ENCODE measurements at regions not wholly inside any gene's neighbourhood (a gene's known extent, or its start where the extent isn't known, plus 50 kb on each side); places are given as distances from the start of the nearest gene placed in this dataset.
"Not testable (repeated sequence)": the region's sequence is repeated elsewhere in the genome, so short reads cannot be mapped to it uniquely, and the experiment has no call there.

DNA sequence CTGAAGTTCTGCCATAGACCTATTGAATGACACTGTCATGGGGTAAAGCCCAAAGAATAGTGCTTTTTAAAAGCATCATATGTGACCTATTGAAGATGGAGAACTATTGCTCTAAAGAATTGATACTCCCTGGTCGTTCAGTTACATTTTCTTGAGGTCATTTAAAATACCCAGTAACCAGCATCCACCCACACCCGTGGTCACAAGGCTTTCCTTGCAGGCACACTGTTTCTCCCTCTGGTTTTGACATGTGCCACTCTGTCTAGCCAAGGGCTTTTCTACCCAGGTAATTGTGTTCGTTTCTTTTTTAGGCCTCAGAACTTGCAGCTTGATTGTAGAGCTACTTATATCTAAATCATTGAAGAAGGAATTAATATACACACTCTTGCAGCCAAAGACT lies 68.3 kb upstream of the LYZL2 start:
- no peak for DNase-seq (ENCODE audit: low read depth)

DNA sequence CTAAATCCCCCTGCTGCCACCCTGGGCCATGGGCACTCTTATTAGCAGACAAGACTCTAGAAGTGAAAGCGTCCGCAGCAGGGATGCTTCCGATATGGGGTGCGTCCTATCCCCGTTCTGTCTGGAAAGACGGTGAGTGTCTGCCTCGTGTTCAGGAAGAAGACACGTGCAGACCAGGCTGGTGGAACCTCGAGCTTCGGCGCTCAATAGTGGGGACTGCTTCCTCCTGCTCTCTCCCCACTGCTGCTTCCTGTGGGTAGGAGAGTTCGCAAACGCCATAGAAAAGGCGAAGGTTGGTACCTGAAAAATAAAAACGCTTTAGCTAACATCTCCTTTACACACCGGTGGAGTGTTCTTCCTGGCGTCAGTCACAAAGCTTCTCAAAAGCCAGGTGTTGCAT lies 67.7 kb upstream of the LYZL2 start:
- DNase-seq (ENCODE audit: low read depth) = not testable (repeated sequence)

DNA sequence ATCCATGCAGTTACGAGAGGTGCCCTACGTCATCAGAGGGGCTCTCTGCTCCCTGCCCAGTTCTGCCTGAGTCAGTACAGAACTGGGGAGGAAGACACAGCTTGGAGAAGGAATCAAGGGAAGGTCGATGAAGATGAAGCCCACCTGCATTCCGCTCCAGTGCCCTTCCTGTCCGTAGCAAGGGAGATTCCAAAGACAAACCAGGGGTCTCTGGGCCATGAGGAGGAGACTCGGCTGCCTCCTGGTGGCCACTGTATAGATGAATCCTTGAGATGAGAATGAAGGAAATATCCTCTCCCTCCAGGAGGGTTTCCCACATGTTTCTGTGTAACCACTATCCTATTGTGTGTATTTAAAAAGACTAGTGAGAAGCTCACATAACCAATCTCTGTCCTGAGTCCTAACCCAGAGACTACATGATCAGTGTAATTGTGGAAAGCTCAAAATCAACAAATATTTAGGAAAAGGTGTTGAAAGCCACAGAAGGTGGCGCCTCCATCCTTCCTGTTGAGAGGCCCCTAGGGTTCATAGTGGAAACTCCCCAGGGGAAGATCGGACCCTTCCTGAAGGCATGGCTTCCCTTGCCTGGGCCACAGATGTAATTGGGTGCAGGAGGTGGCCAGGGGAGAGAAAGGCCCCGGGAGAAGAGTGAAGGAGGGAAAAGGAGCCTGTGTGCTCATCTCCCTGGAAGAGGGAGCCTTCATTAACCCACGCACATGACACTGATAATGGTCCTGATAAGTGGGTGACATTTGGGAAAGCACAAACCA lies 67.0 kb upstream of the LYZL2 start:
- not testable (repeated sequence) for DNase-seq (ENCODE audit: low read depth)

DNA sequence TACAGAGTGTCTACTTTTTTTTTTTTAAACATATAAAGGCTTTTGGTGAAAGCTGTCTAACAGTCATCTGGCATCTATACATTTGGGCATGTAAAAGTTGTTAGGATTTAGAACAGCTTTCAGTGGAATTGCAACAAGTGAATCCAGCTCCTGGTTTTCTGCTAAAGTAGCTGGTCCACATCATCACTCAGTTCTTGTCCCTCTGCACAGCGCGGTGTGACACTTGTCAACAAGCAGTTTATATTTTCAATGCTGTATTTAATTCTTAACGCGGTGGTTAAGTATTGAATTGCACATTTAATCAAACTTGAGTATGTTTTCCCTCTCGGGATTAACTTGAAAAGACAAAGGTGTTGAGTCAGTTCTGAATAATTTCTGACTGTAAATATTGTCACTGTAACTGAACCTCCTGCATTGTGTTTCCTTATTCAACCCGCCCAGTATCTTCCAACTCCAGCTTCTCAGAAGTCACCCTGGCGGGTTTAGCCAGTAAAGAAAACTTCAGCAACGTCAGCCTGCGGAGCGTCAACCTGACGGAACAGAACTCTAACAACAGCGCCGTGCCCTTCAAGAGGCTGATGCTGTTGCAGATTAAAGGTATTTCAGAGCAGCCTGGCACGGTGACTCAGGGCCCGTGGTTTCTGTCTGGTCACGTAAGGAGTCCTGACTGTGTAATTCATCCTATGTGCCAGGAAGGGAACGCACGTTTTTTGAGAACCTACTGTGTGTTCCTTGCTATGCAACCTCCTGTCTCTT lies 66.1 kb upstream of the LYZL2 start:
- DNase-seq (ENCODE audit: low read depth) = peak; percentile 57

DNA sequence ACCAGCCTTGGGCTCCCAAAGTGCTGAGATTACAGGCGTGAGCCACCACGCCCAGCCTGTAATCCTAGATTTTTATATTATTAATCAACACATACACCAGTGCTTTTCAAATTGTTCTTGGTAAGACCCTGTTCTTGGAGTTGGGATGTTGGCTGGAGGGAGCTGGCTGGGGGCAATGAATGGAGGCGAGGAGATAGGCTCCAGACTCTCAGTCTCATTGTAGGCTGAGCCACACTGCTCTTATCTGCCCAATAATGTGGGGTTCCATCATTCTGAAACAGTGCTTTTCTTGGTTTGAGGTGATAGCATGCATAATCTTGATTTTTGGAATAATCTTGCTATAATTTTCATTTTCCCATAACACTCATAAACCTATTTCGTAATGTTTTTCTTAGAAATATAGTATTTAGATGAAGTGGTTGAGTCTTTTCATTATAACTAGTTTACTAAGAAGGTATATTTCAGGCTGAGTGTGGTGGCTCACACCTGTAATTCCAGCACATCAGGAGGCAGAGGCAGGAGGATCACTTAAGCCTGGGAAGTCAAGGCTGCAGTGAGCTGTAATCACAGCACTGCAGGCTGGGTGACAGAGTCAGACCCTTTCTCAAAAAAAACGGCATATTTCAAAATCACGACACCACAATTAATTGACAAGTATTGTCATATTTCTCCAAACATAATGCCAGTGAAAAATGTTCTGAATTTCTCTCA lies 65.1 kb upstream of the LYZL2 start:
- DNase-seq (ENCODE audit: low read depth) = no peak

DNA sequence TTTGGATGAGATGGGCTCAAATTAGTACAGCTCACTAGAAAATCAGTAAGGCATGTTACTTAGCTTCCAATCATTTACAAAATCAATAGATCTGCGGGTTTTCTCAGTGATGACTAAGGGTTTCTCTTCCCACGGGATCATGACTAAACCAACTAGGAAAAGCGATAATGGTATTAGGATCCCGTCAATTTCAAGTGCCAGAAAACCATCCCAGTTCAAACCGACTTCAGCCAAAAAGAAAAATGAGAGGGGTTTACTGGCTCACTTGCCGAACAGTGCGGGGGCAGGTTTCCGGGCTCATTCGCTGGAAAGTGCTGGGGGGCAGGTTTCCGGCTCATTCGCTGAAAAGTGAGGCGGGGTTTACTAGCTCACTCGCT lies 62.1 kb upstream of the LYZL2 start:
- no peak for DNase-seq (ENCODE audit: low read depth)

DNA sequence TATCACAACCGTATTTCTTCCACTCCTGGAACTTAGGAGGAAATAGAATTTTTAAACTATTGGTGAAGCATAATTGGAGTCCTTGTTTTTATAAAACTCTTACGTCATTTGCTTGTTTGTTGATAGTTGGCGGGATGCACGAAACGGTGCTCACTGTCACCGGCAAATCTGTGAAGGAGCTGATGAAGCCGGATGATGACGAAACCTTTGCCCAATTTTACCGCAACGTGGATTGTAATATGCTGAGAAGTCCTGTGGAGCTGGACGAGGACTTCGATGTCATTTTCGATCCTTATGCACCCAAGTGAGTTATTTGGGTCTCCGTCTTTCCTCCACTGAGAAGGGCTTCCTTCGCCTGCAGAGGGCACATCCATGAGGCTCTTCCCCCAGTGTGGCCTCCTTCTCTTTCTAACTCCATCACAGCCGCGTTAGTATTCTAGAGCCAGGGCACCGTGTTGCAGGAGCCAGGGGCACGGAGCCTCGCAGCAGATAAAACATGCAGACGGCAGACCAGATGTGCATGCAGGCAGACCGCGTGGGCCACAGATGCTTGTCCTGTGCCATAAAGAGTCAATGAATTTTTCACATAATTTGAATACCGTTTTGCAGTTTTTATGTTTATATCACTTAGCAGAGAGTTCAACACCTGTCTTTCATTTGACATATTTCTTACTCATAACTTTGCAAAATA lies 61.5 kb upstream of the LYZL2 start:
- DNase-seq (ENCODE audit: low read depth) = not testable (repeated sequence)

DNA sequence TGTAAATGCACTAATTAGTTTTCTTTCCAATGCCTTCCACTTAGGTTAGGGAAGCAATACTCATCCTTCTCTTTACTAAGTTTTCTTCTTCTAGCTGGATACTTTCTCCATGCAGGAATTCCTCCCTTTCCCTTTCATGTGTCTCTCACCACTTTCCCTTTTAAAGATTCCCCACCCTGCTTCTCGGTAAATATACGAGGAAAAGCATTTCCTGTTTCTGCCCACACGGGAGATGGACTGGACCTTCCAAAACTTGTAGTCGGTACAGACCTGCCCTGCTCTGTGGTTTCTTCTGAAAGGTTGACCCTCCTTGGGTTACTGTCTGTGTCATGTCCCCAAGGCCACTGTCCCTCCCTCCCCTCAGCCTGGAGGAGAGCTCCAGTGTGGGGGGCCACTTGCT lies 58.9 kb upstream of the LYZL2 start:
- DNase-seq (ENCODE audit: low read depth) = no peak

DNA sequence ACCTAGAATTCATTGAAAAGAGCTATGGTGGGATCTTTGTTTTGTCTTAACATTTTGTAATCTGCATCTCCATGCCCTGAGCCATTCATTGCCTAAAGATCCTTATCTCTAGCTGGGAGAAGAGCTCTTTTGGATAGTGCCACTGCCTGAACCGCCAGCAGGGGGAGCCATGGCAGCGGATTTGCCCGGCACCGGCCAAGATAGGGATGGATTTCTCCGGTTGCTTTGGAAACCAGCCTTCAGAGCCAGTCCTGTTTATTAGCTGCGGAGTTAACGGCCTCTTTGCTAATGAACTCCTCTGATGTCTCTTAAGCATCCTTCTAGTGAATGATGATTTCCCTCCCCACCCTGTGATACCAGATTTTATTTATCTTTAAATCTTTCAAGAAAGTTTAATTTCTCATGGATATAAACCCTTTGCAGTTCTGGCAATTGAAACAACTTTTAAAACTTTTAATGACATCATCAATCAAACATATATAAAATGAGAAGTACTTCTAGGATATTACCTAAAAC lies 58.2 kb upstream of the LYZL2 start:
- DNase-seq (ENCODE audit: low read depth) = peak; percentile 42

DNA sequence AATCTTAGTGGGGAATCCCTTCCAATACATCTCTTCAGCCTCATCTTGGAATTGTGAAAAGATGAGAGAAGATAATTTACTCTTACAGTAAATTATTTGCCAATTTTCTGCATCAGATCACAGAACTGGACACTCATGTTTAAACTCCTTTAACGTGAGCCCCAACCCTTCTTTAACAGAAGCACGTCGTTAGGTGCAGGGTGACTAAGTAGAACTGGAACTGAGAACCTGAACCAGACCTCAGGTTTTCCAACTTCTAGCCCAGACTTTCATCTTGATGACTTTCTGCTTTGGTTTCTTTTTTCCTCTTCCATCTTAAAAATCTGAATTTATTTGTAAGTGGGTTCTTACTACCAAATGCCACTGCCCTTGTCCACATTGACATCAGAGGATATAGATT lies 57.2 kb upstream of the LYZL2 start:
- DNase-seq (ENCODE audit: low read depth) = no peak

DNA sequence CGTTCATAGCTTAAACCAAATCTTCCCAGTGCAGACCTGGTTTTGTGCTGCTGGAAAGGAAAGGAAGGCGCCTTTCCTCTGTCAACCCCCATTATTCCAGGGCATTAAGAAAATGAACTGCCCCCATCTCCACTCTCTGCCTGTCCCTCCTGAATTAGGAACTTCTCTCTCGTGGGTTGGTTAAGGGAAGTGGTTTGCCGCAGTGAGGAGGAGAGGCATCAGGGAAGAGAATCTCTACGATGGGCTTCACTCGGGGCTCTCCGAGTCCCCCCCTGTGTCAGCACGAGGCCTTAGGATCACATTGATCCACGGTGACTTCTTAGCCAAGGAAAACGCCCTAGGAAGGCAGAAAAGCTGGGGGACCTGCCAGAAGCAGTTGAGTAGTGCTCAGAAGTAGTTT lies 53.9 kb upstream of the LYZL2 start:
- no peak for DNase-seq (ENCODE audit: low read depth)

DNA sequence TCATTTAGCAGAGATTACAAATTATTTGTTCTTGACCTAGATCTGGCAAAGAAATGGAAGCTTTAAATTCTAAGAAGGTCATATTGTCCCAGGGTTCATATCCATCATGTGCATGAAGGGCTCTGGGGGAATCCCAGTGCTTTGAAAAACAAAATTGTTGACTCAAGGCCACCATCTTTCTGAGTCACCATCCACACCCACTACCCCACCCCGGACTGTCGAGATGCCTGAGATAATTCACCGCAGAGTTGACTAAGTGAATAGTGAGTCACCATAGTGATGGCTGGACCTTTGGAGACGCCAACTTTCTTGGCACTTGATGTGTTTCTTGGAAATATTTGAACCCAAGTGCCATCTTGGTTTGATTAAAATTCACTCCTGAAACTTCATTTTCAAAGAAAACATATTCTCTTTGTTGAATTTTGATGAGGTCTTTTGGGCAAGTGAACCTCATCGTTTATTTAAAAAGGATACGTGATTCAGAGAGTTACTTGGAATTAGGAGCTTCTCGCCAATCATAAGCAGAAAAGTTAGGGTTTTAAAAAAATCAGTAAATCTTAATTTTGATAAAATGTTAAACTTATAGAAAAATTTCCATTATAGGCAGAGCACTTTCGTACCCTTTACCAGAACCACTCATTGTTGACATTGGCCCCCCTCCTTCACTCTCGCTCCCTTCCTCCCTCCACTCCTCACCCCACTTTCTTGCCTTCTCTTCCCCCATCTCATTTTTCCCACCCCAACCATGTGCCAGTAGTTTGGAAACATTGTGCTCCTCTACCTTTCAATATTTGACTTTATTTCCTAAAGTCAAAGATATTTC lies 53.0 kb upstream of the LYZL2 start:
- DNase-seq (ENCODE audit: low read depth) = peak; percentile 47

DNA sequence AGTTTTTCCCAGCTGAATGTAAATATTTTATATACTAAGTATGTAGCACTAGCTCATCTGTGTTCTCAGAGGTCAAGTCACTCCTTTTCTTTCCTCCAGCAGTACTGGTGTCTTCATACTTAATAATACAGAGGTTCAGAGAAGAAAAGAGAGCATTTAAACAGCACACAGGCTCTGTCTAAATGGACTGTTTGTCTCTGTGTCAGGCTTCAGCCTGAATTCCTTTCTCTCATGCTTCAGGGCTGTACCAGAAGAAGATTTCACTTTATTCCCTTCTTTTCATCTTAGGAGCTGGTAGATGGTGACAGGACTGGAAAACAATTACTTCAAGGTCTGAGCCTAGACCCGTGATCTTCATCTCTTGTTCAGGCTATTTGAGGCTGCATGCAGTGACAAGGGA lies 51.4 kb upstream of the LYZL2 start:
- no peak for DNase-seq (ENCODE audit: low read depth)
